ENCODE measurements at regions not wholly inside any gene's neighbourhood (a gene's known extent, or its start where the extent isn't known, plus 50 kb on each side); places are given as distances from the start of the nearest gene placed in this dataset.
"Not testable (repeated sequence)": the region's sequence is repeated elsewhere in the genome, so short reads cannot be mapped to it uniquely, and the experiment has no call there.

DNA sequence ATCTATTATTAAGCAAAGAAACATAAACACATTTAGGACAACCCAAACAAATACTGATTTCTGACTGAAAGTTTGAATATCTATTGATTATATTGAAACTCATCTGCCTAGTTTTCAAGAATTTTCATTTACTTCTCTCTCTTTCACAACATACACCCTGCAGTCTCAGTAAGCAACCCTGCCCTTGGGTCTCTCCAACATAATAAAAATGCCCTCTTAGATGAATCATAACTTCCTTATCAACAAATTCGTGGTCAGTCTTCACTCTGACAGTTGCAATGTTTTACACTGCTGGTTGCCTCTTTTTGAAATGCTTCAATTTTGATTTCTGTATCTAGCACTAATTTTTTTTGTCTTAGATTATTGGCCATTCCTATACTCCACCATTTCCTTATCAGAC, 122.0 kb downstream of the DDX11 start:
- H3K4me1 ChIP-seq (ENCODE audit: control insufficient read depth, insufficient read depth, low read length); H3K9me3 ChIP-seq (ENCODE audit: control insufficient read depth, insufficient read depth, low read length); H3K27me3 ChIP-seq (ENCODE audit: control insufficient read depth, insufficient read depth, low read length); H3K27ac ChIP-seq (ENCODE audit: low read depth, low read length); DNase-seq (ENCODE audit: low read depth in 4 of 6, low spot score in 6 of 6); H3K36me3 ChIP-seq (ENCODE audit: control insufficient read depth, insufficient read depth, low read length); H3K4me3 ChIP-seq (ENCODE audit: low read depth, low read length): not testable (repeated sequence)
- WGBS (ENCODE audit: insufficient coverage) = no CpG with 5 or more reads among the region's 1 CpG

DNA sequence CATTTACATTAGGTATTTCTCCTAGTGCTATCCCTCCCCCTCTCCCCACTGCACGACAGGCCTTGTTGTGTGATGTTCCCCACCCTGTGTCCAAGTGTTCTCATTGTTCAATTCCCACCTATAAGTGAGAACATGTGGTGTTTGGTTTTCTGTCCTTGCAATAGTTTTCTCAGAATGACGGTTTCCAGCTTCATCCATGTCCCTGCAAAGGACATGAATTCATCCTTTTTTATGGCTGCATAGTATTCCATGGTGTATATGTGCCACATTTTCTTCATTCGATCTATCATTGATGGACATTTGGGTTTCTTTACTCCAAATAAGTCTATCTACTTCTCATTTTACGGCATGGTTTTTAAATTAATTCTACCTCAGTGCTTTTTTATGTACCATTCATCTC, 125.8 kb downstream of the DDX11 start:
- no CpG with 5 or more reads among the region's 4 CpGs for WGBS (ENCODE audit: insufficient coverage)
- H3K27me3 ChIP-seq (ENCODE audit: control insufficient read depth, insufficient read depth, low read length); DNase-seq (ENCODE audit: low read depth in 4 of 6, low spot score in 6 of 6): not testable (repeated sequence)

DNA sequence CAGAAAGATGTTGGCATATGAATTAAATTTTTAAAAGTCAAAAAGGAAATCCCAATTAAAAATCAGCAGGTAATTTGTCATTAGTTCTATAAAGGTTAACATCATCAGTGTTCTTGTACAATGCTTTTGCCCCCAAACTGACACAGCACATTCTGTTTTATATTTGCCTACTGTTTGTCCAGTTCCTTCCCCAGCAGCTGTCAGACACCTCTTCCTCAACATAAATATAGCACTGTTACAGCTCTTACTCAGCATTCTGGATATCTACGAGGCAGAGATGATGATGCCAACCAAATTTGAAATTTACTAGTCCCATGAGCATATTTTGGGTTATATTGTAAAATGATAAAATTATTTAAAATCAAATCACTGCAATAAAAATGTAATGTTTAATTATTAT, 124.6 kb downstream of the SINHCAF start:
- WGBS (ENCODE audit: insufficient coverage) = no CpG with 5 or more reads among the region's 1 CpG
- DNase-seq (ENCODE audit: low read depth in 4 of 6, low spot score in 6 of 6) = no peak
- no peaks in the 10 kb centered on the region for H3K9me3 ChIP-seq (ENCODE audit: control insufficient read depth, insufficient read depth, low read length)
- no peaks in the 10 kb centered on the region for H3K36me3 ChIP-seq (ENCODE audit: control insufficient read depth, insufficient read depth, low read length)
- no peak overlapping the region for H3K27ac ChIP-seq (ENCODE audit: low read depth, low read length)
- no peaks in the 10 kb centered on the region for H3K4me1 ChIP-seq (ENCODE audit: control insufficient read depth, insufficient read depth, low read length)
- no peak overlapping the region for H3K4me3 ChIP-seq (ENCODE audit: low read depth, low read length)
- no peaks in the 10 kb centered on the region for H3K27me3 ChIP-seq (ENCODE audit: control insufficient read depth, insufficient read depth, low read length)

More for the DNA sequence above, 125.8 kb downstream of the DDX11 start:
- H3K27ac ChIP-seq (ENCODE audit: low read depth, low read length); H3K4me3 ChIP-seq (ENCODE audit: low read depth, low read length); H3K36me3 ChIP-seq (ENCODE audit: control insufficient read depth, insufficient read depth, low read length); H3K4me1 ChIP-seq (ENCODE audit: control insufficient read depth, insufficient read depth, low read length); H3K9me3 ChIP-seq (ENCODE audit: control insufficient read depth, insufficient read depth, low read length): not testable (repeated sequence)

DNA sequence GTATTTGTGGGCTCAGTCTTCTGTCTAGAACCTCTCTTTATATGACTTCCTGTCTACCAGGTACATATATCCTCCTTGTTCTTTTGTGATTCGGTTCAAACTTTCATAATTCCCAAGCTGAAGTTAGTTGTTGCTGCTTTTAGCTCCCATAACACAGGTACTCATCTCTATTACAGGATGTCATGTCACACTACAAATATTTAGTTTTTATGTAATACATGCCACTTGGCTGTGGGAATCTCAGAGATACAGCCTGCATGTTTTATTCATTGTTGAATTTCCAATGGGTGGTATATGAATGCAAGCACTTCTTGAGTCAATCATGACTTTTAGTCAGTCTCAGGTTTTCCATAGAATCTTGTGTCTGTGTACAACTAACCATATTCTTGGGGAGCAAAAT, 122.7 kb downstream of the SINHCAF start:
- Histone ChIP-seq H3K4me3 (ENCODE audit: low read depth, low read length) (no peak overlapping the region), H3K4me1 (ENCODE audit: control insufficient read depth, insufficient read depth, low read length) (no peaks in the 10 kb centered on the region), H3K27me3 (ENCODE audit: control insufficient read depth, insufficient read depth, low read length) (no peaks in the 10 kb centered on the region), H3K9me3 (ENCODE audit: control insufficient read depth, insufficient read depth, low read length) (no peaks in the 10 kb centered on the region), H3K27ac (ENCODE audit: low read depth, low read length) (no peak overlapping the region), H3K36me3 (ENCODE audit: control insufficient read depth, insufficient read depth, low read length) (no peaks in the 10 kb centered on the region)
- no peak for DNase-seq (ENCODE audit: low read depth in 4 of 6, low spot score in 6 of 6)
- WGBS (ENCODE audit: insufficient coverage) = no CpG with 5 or more reads among the region's 1 CpG

DNA sequence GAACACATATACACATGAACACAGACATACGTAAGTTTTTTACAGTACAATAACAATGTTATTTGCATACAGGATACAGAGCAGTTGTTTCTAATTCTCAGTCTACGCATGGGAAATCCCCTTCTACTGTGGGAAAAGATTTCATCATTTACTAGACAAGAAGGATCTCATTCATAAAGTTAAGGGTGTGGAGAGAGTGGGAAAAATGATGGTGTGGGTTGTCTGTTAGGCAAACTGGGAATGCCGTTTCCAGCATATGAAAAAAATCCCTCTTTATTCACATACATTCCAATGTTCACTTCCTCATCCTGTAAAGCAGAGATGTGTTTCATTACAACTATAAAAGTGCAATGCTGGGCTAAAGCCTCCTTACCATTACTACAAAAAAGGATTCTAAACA, 120.9 kb downstream of the SINHCAF start:
- DNase-seq (ENCODE audit: low read depth in 4 of 6, low spot score in 6 of 6) = no peak
- WGBS (ENCODE audit: insufficient coverage) = no CpG with 5 or more reads among the region's 3 CpGs
- Histone ChIP-seq H3K4me3 (ENCODE audit: low read depth, low read length) (no peak overlapping the region), H3K27ac (ENCODE audit: low read depth, low read length) (no peak overlapping the region), H3K9me3 (ENCODE audit: control insufficient read depth, insufficient read depth, low read length) (no peaks in the 10 kb centered on the region), H3K36me3 (ENCODE audit: control insufficient read depth, insufficient read depth, low read length) (no peaks in the 10 kb centered on the region), H3K27me3 (ENCODE audit: control insufficient read depth, insufficient read depth, low read length) (no peaks in the 10 kb centered on the region), H3K4me1 (ENCODE audit: control insufficient read depth, insufficient read depth, low read length) (no peaks in the 10 kb centered on the region)

DNA sequence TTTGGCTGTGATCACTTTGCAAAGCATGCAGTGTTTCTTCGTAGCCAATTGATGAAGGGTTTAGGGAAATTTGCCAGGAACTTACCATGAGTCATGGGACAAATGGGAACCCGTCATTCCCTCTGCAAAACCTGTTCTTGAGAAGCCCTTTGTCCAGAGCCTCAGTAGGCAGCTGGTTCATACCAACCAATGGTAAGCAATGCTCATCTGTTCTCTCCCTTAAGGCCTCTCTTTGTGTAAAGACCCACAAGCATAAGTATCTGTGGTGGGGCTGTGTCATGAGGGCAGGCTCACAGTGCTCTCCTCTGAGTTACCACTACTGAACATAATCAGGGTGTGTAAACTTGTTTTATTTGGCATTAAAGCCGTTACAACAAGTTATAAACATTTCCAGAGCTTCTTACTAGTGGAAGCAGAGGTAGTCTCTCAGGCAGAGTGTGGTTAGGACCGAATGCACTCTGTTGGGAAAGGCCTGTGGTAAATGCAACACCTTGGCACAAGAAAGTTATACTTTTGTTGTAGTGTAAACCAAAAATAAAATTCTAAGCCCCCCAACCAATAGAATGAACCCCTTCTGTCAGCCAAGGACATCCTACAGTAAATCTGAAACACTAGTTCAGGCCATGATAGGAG, 119.8 kb downstream of the SINHCAF start:
- Histone ChIP-seq H3K4me3 (ENCODE audit: low read depth, low read length) (no peak overlapping the region), H3K27me3 (ENCODE audit: control insufficient read depth, insufficient read depth, low read length) (no peaks in the 10 kb centered on the region), H3K9me3 (ENCODE audit: control insufficient read depth, insufficient read depth, low read length) (no peaks in the 10 kb centered on the region), H3K36me3 (ENCODE audit: control insufficient read depth, insufficient read depth, low read length) (no peaks in the 10 kb centered on the region), H3K27ac (ENCODE audit: low read depth, low read length) (no peak overlapping the region), H3K4me1 (ENCODE audit: control insufficient read depth, insufficient read depth, low read length) (no peaks in the 10 kb centered on the region)
- whole genome bisulfite sequencing (ENCODE audit: insufficient coverage) = 38% methylated on average over 1 of the region's 4 CpGs
- peak in 2 of 6 donors; percentile 26 to 38 for DNase-seq (ENCODE audit: low read depth in 4 of 6, low spot score in 6 of 6)

DNA sequence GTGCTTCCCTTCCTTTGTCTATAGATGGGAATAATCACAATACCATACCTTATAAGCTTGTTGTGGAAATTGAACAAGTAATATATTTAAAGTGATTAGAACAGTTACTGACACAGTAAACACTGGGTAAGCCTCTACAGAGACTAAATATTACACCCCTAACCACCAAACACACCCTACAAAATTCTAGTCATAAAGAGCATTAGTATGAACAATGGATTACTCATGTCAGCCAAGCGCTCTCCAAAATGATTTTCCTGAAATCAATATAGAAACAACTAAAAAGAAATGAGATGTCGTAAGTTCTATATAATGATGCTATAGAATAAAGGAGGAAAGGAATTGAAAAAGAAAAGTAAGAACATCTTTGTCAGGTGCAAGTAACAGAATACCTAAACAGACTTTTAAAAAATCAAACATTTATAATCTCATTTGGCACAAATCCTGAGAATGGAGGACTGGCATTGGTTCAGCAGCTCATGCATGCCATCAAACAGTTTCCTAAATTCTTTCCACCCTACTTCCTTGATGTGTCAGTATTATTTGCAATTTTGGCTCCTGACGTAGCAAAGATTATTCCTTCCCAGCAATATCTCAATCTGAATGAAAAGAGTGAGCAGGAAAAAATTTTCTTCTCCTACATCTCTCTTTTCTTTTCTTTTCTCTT, 118.0 kb downstream of the SINHCAF start:
- no peak overlapping the region for H3K4me3 ChIP-seq (ENCODE audit: low read depth, low read length)
- H3K9me3 ChIP-seq (ENCODE audit: control insufficient read depth, insufficient read depth, low read length) = no peaks in the 10 kb centered on the region
- 100% methylated on average over 1 of the region's 3 CpGs for WGBS (ENCODE audit: insufficient coverage)
- H3K27me3 ChIP-seq (ENCODE audit: control insufficient read depth, insufficient read depth, low read length) = no peaks in the 10 kb centered on the region
- H3K27ac ChIP-seq (ENCODE audit: low read depth, low read length) = no peak overlapping the region
- H3K4me1 ChIP-seq (ENCODE audit: control insufficient read depth, insufficient read depth, low read length) = no peaks in the 10 kb centered on the region
- H3K36me3 ChIP-seq (ENCODE audit: control insufficient read depth, insufficient read depth, low read length) = no peaks in the 10 kb centered on the region
- DNase-seq (ENCODE audit: low read depth in 4 of 6, low spot score in 6 of 6) = no peak

DNA sequence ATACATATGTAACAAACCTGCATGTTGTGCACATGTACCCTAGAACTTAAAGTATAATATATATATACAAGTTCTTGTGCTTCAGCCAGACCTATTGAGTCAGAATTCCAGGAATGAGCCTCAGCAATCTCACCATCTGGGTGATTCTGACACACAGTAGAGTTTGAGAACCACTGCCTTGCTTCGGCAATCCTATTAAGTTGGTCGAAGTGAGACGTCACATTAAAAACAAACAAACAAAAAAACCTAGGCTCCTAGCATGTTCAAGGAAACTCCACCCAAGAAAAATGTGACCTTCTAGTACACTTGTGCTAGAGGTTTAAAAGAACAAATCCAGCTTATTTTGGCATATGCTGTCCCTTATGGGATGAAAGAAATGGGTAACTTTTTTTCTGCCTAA, 115.8 kb downstream of the SINHCAF start:
- DNase-seq (ENCODE audit: low read depth in 4 of 6, low spot score in 6 of 6) = no peak
- no peaks in the 10 kb centered on the region for H3K4me1 ChIP-seq (ENCODE audit: control insufficient read depth, insufficient read depth, low read length)
- WGBS (ENCODE audit: insufficient coverage) = no CpG with 5 or more reads among the region's 3 CpGs
- no peak overlapping the region for H3K27ac ChIP-seq (ENCODE audit: low read depth, low read length)
- no peaks in the 10 kb centered on the region for H3K9me3 ChIP-seq (ENCODE audit: control insufficient read depth, insufficient read depth, low read length)
- H3K4me3 ChIP-seq (ENCODE audit: low read depth, low read length) = no peak overlapping the region
- H3K27me3 ChIP-seq (ENCODE audit: control insufficient read depth, insufficient read depth, low read length) = no peaks in the 10 kb centered on the region
- H3K36me3 ChIP-seq (ENCODE audit: control insufficient read depth, insufficient read depth, low read length) = no peaks in the 10 kb centered on the region

DNA sequence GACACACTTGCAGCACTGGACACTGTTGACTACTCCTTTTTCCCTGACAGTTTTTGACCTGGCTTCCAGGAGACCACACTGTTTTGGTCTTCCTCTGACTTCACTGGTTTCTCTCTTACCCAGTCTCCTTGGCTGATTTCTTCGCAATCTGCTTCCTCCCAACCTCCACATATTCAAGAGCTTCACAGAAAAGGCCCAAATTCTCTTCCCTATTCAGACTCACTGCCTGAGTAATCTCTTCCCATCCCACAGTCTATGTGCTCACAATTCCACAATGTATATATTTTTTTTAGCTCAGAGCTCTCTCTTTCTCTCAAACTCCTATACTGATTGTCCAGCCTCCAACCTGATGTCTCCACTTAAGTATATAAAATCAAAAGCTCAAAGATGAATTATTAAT, 115.4 kb downstream of the SINHCAF start:
- Histone ChIP-seq H3K27ac (ENCODE audit: low read depth, low read length) (no peak overlapping the region), H3K4me3 (ENCODE audit: low read depth, low read length) (no peak overlapping the region)
- WGBS (ENCODE audit: insufficient coverage) = 90% methylated on average over 1 of the region's 1 CpG

More for the DNA sequence above, 115.4 kb downstream of the SINHCAF start:
- Histone ChIP-seq H3K36me3 (ENCODE audit: control insufficient read depth, insufficient read depth, low read length) (no peaks in the 10 kb centered on the region), H3K4me1 (ENCODE audit: control insufficient read depth, insufficient read depth, low read length) (no peaks in the 10 kb centered on the region), H3K27me3 (ENCODE audit: control insufficient read depth, insufficient read depth, low read length) (no peaks in the 10 kb centered on the region), H3K9me3 (ENCODE audit: control insufficient read depth, insufficient read depth, low read length) (no peaks in the 10 kb centered on the region)
- no peak for DNase-seq (ENCODE audit: low read depth in 4 of 6, low spot score in 6 of 6)

Measured in spinal cord (tissue), 9 donors.